Spleen (tissue), 7 donors: ENCODE measurements at regions not wholly inside any gene's neighbourhood (a gene's known extent, or its start where the extent isn't known, plus 50 kb on each side); places are given as distances from the start of the nearest gene placed in this dataset.

Experiments used
- CTCF ChIP-seq, 11 experiments: fragments of 200-600 bp in 7 of 11; fragments of 450-650 bp in 4 of 11; sonication (generic) in 4 of 11; IDR thresholded peaks in 8 of 11; conservative IDR thresholded peaks in 3 of 11; 1 replicate in 7 of 11; 2 replicates in 4 of 11; pipeline versions ENCODE4 v1.4.0 to v1.8.0; 2016 to 2021; ENCODE audit warnings: antibody characterized with exemption in 11 of 11, inconsistent platforms in 4 of 11, mild to moderate bottlenecking in 1 of 11
- POLR2A ChIP-seq, 3 donors: fragments of 450-650 bp; IDR thresholded peaks; one replicate each; pipeline ENCODE4 v1.5.1; 2017; ENCODE audit warnings: antibody characterized with exemption in 3 of 3, mild to moderate bottlenecking in 1 of 3
- POLR2AphosphoS5 ChIP-seq, 3 donors: sonication (generic); formaldehyde crosslinking; IDR thresholded peaks; one replicate each; pipeline ENCODE4 v1.5.1; 2017; ENCODE audit warnings: antibody characterized with exemption in 3 of 3
- donor health status: DM: no; HTN: no; CAD: no; lungs with moderate emphysema.
- donor health status: DM: no; HTN: no; CAD: no.
- donor health status: DM: no; HTN: no; CAD: no.

DNA sequence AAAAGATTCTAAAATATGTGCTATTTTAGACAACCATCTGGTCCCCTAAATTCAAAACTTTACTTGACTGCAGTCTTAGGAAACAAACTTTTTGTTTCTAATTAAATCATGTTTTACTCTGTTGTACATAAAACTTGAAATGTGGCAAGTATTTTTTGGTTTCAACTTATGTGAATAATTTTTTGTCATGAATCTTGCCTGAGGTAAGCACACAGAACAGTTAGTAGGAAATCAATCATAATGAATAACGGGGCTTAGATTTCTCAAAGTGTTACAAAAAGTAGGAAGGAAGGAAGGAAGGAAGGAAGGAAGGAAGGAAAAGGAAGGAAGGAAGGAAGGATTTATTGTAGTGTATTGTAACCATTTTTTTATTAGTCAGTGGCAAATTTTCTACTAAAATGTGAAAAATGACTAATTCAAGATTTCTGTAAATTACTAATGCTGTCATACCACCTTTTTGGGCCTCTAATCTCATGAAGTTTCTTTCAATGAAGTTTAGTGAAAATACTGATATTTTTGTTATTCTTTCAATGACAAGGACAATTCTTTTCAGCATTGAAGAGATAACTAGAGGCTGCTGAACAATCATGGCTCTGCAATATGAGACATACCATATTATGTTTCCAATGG lies 1689.2 kb downstream of the OTOL1 start:
- no peak for TF ChIP-seq CTCF (IDR thresholded peaks at IDR 0.05 in 8 of 11, conservative IDR thresholded peaks at IDR 0.05 in 3 of 11)
- no peak for TF ChIP-seq POLR2A (IDR thresholded peaks at IDR 0.05)
- TF ChIP-seq POLR2AphosphoS5 (IDR thresholded peaks at IDR 0.05): no peak
